RWPE1 (cell line): ENCODE measurements at regions not wholly inside any gene's neighbourhood (a gene's known extent, or its start where the extent isn't known, plus 50 kb on each side); places are given as distances from the start of the nearest gene placed in this dataset.
"Not testable (repeated sequence)": the region's sequence is repeated elsewhere in the genome, so short reads cannot be mapped to it uniquely, and the experiment has no call there.

Experiments used
- CTCF ChIA-PET: fragments of 350-600 bp; sonication (Branson Sonifier 250); formaldehyde crosslinking; extraction: SDS; loops from one replicate; lab custom pipeline; 2021; lab: Yijun Ruan, JAX
- POLR2A ChIA-PET: fragments of 400-600 bp; formaldehyde crosslinking; extraction: SDS; loops from one replicate; lab custom pipeline; 2020; ENCODE audit warnings: antibody characterized with exemption; ENCODE audit not compliant: low non-redundant PET; lab: Yijun Ruan, JAX
- DNase-seq: peaks from one replicate; pipeline ENCODE4 v3.0.0; 2012; ENCODE audit warnings: low spot score
- H3K27ac ChIP-seq: fragments of 450-650 bp; 2 replicates; pipeline ENCODE4 v1.5.1; 2017
- TF ChIP-seq, protein P1 (sequence below): fragments of 450-650 bp; conservative IDR thresholded peaks from 2 replicates; pipeline ENCODE4 v1.5.1; 2017; ENCODE audit warnings: low read depth, mild to moderate bottlenecking

- no peak for DNase-seq
- TF ChIP-seq, protein P1, sequence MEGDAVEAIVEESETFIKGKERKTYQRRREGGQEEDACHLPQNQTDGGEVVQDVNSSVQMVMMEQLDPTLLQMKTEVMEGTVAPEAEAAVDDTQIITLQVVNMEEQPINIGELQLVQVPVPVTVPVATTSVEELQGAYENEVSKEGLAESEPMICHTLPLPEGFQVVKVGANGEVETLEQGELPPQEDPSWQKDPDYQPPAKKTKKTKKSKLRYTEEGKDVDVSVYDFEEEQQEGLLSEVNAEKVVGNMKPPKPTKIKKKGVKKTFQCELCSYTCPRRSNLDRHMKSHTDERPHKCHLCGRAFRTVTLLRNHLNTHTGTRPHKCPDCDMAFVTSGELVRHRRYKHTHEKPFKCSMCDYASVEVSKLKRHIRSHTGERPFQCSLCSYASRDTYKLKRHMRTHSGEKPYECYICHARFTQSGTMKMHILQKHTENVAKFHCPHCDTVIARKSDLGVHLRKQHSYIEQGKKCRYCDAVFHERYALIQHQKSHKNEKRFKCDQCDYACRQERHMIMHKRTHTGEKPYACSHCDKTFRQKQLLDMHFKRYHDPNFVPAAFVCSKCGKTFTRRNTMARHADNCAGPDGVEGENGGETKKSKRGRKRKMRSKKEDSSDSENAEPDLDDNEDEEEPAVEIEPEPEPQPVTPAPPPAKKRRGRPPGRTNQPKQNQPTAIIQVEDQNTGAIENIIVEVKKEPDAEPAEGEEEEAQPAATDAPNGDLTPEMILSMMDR, result no peak
- H3K27ac ChIP-seq, result no peak overlapping the region
- ChIA-PET CTCF (no interaction called here), POLR2A (no interaction called here)
Observed at GRCh38 chrX:150211988-150212387, 151.1 kb upstream of the MAMLD1 start.

GRCh38 chrX:150212672-150213480 lies 150.2 kb upstream of the MAMLD1 start:
- POLR2A ChIA-PET, result no interaction called here
- no peak for DNase-seq
- TF ChIP-seq, protein P1, result no peak
- H3K27ac ChIP-seq, result no peak overlapping the region
- CTCF ChIA-PET, result interaction anchor here (0.7 kb wide), 1 partner anchor 17 kb away, joined by 3 read pairs; no protein-coding TSS in a partner anchor

DNA sequence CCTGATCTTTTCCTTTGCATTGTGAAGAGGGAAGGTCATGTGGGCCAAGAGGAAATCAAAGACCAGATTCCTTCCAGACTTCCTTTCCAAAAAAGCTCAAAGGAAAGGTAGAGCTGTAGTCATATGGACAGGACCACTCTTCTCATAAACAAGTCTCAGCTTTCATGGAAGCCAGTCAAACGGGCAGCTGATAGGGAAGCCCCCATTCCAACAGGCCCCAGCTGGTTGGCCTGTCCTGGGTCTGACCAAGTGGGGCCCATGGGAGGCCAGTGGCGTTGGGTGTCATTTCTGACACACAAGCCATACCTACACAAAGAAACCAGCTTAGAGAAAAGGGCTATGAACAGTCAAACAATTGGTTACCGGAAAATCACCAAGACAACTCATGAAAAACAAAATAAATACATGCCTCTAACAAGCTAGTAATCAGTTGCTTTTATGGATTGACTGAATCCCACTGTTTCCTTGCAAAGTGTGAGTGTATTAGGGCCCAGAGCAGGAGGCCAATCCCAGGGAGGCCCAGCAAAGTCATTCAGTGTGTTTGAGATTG lies 149.6 kb upstream of the MAMLD1 start:
- no peak for DNase-seq
- no peak overlapping the region for H3K27ac ChIP-seq
- ChIA-PET CTCF (no interaction called here), POLR2A (no interaction called here)
- TF ChIP-seq, protein P1, result no peak

GRCh38 chrX:150216000-150216399 lies 147.1 kb upstream of the MAMLD1 start:
- CTCF ChIA-PET, POLR2A ChIA-PET, DNase-seq, H3K27ac ChIP-seq: not testable (repeated sequence)

DNA sequence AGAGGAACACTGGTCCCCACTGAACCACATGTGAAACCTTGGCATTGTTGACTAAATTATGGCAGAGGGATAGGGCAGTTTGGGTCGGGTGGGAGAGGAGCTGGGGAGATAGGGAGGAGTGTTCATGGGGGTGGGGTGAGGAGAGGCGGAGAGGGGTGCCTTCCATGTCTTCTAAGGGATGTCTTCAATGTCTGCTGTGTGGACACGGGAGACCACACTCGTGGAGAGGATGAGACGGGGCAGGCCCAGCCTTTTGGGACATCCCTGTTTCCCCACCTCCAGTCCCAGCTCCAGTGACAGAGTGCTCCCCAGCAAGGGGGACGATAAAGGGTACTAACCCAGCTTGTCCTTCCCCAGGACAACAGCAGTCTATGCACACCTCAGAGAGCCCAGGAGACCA lies 146.4 kb upstream of the MAMLD1 start:
- DNase-seq, result no peak
- CTCF ChIA-PET, result no interaction called here
- no peak overlapping the region for H3K27ac ChIP-seq
- POLR2A ChIA-PET, result no interaction called here
- TF ChIP-seq, protein P1, result no peak

- DNase-seq, result no peak
- CTCF ChIA-PET, result no interaction called here
- no peak overlapping the region for H3K27ac ChIP-seq
- POLR2A ChIA-PET, result no interaction called here
- TF ChIP-seq, protein P1, result no peak
Observed at GRCh38 chrX:150217609-150218008, 145.5 kb upstream of the MAMLD1 start.
